Caco-2 (cell line): ENCODE measurements at regions not wholly inside any gene's neighbourhood (a gene's known extent, or its start where the extent isn't known, plus 50 kb on each side); places are given as distances from the start of the nearest gene placed in this dataset.
"Not testable (repeated sequence)": the region's sequence is repeated elsewhere in the genome, so short reads cannot be mapped to it uniquely, and the experiment has no call there.

Experiments
- BruUV-seq: library from RNA; stranded (reverse); fragments of 400-500 nt; replicated peaks from 2 replicates; lab custom pipeline; 2021; lab: Mats Ljungman, UMichigan
- CTCF ChIA-PET: fragments of 300-600 bp; sonication (Branson Sonifier 250); formaldehyde crosslinking; loops from one replicate; lab custom pipeline; 2022; ENCODE audit warnings: antibody characterized with exemption; lab: Charles Lee
- POLR2A ChIA-PET: fragments of 300-600 bp; sonication (Branson Sonifier 250); formaldehyde crosslinking; loops from one replicate; lab custom pipeline; 2022; ENCODE audit warnings: antibody characterized with exemption; lab: Charles Lee
- DNase-seq, 2 experiments: peaks; one replicate each; pipeline versions ENCODE4 v3.0.0 to v3.0.0-alpha.2; 2020 to 2022
- H3K27me3 ChIP-seq: replicated peaks from 2 replicates; pipeline ENCODE4 v1.6.0; 2011; ENCODE audit warnings: low read length; ENCODE audit not compliant: control insufficient read depth, insufficient read depth
- H3K36me3 ChIP-seq: 2 replicates; pipeline ENCODE4 v1.5.1; 2011; ENCODE audit warnings: low read length; ENCODE audit not compliant: control insufficient read depth, insufficient read depth
- H3K4me1 ChIP-seq: fragments of 250-450 bp; sonication (Bioruptor Pico); 2 replicates; pipeline ENCODE4 v1.5.1; 2020; ENCODE audit warnings: mild to moderate bottlenecking
- H3K4me3 ChIP-seq: 2 replicates; pipeline ENCODE4 v1.5.1; 2011; ENCODE audit warnings: low read depth, mild to moderate bottlenecking, control low read depth, low read length
- H3K9me3 ChIP-seq: fragments of 250-450 bp; sonication (Bioruptor Pico); 2 replicates; pipeline ENCODE4 v1.5.1; 2020; ENCODE audit warnings: mild to moderate bottlenecking, moderate library complexity
- H3K27ac Mint-ChIP-seq: one replicate; pipeline ENCODE4 v1.8.0; 2022; ENCODE audit warnings: mixed read lengths; ENCODE audit not compliant: unreplicated experiment
- H3K27me3 Mint-ChIP-seq: one replicate; pipeline ENCODE4 v1.8.0; 2022; ENCODE audit warnings: mixed read lengths; ENCODE audit not compliant: insufficient read depth, unreplicated experiment
- H3K36me3 Mint-ChIP-seq: one replicate; pipeline ENCODE4 v1.8.0; 2022; ENCODE audit warnings: mild to moderate bottlenecking, mixed read lengths; ENCODE audit not compliant: insufficient read depth, unreplicated experiment
- H3K4me1 Mint-ChIP-seq: one replicate; pipeline ENCODE4 v1.8.0; 2022; ENCODE audit warnings: low read depth, mixed read lengths; ENCODE audit not compliant: unreplicated experiment
- H3K4me3 Mint-ChIP-seq: one replicate; pipeline ENCODE4 v1.8.0; 2022; ENCODE audit warnings: mild to moderate bottlenecking, moderate library complexity, mixed read lengths; ENCODE audit not compliant: unreplicated experiment
- H3K9me3 Mint-ChIP-seq: one replicate; pipeline ENCODE4 v1.8.0; 2022; ENCODE audit warnings: mixed read lengths; ENCODE audit not compliant: unreplicated experiment
- intact Hi-C: fragments of 100-400 bp; cut with micrococcal nuclease; formaldehyde crosslinking; loops from one replicate; pipeline ENCODE4 v1.10.0; 2022; ENCODE audit not compliant: unreplicated experiment
- TF ChIP-seq, protein P1 (sequence below), 2 experiments: fragments of 200-600 bp in 1 of 2; IDR thresholded peaks; 1 replicate in 1 of 2; 2 replicates in 1 of 2; pipeline versions ENCODE4 v1.5.1 to v1.8.0; 2011 to 2022; ENCODE audit warnings: antibody characterized with exemption in 1 of 2, control low read depth in 1 of 2, inconsistent platforms in 1 of 2, low read depth in 1 of 2, low read length in 1 of 2, mild to moderate bottlenecking in 1 of 2, moderate library complexity in 1 of 2; ENCODE audit not compliant: insufficient read depth in 1 of 2, severe bottlenecking in 1 of 2, unreplicated experiment in 1 of 2

GRCh38 chr12:42015051-42015461 lies 129.6 kb downstream of the GXYLT1 start:
- Mint-ChIP-seq H3K27ac (no peak overlapping the region), H3K36me3 (no peaks in the 10 kb centered on the region), H3K4me3 (no peak overlapping the region), H3K9me3 (no peaks in the 10 kb centered on the region), H3K4me1 (no peaks in the 10 kb centered on the region), H3K27me3 (peaks cover 7% of the 10 kb centered on the region)
- CTCF ChIA-PET: interaction anchor here (2.2 kb wide), 1 partner anchor 9 kb away, joined by 8 read pairs; no protein-coding TSS in a partner anchor
- no peaks in the 10 kb centered on the region for H3K4me1 ChIP-seq
- H3K27me3 ChIP-seq: no peaks in the 10 kb centered on the region
- H3K9me3 ChIP-seq: no peaks in the 10 kb centered on the region
- intact Hi-C loops: no loop called here
- no TSS peak for BruUV-seq
- no peaks in the 10 kb centered on the region for H3K36me3 ChIP-seq
- no peak for DNase-seq
- POLR2A ChIA-PET: no interaction called here
- TF ChIP-seq, protein P1, sequence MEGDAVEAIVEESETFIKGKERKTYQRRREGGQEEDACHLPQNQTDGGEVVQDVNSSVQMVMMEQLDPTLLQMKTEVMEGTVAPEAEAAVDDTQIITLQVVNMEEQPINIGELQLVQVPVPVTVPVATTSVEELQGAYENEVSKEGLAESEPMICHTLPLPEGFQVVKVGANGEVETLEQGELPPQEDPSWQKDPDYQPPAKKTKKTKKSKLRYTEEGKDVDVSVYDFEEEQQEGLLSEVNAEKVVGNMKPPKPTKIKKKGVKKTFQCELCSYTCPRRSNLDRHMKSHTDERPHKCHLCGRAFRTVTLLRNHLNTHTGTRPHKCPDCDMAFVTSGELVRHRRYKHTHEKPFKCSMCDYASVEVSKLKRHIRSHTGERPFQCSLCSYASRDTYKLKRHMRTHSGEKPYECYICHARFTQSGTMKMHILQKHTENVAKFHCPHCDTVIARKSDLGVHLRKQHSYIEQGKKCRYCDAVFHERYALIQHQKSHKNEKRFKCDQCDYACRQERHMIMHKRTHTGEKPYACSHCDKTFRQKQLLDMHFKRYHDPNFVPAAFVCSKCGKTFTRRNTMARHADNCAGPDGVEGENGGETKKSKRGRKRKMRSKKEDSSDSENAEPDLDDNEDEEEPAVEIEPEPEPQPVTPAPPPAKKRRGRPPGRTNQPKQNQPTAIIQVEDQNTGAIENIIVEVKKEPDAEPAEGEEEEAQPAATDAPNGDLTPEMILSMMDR (IDR thresholded peaks at IDR 0.05; ENCODE audit: insufficient read depth in 1 of 2, low read depth in 1 of 2, low read length in 1 of 2, severe bottlenecking in 1 of 2, unreplicated experiment in 1 of 2): no peak
- H3K4me3 ChIP-seq: no peak overlapping the region

- intact Hi-C loops, H3K4me3 ChIP-seq, H3K9me3 ChIP-seq, H3K36me3 ChIP-seq, H3K36me3 Mint-ChIP-seq, H3K4me1 Mint-ChIP-seq, H3K27me3 Mint-ChIP-seq, H3K27me3 ChIP-seq, DNase-seq, H3K9me3 Mint-ChIP-seq, H3K4me1 ChIP-seq, POLR2A ChIA-PET, H3K4me3 Mint-ChIP-seq, CTCF ChIA-PET, BruUV-seq, H3K27ac Mint-ChIP-seq: not testable (repeated sequence)
Measured at GRCh38 chr12:42012501-42012900, 132.2 kb downstream of the GXYLT1 start.

- ChIA-PET CTCF (no interaction called here), POLR2A (no interaction called here)
- intact Hi-C loops: no loop called here
- Mint-ChIP-seq H3K4me1 (no peaks in the 10 kb centered on the region), H3K9me3 (no peaks in the 10 kb centered on the region), H3K4me3 (no peak overlapping the region), H3K27ac (no peak overlapping the region), H3K36me3 (no peaks in the 10 kb centered on the region), H3K27me3 (peaks cover 7% of the 10 kb centered on the region)
- no peaks in the 10 kb centered on the region for H3K27me3 ChIP-seq
- no peak for DNase-seq
- H3K36me3 ChIP-seq: no peaks in the 10 kb centered on the region
- no peaks in the 10 kb centered on the region for H3K4me1 ChIP-seq
- H3K9me3 ChIP-seq: no peaks in the 10 kb centered on the region
- TF ChIP-seq, protein P1 (IDR thresholded peaks at IDR 0.05; ENCODE audit: insufficient read depth in 1 of 2, low read depth in 1 of 2, low read length in 1 of 2, severe bottlenecking in 1 of 2, unreplicated experiment in 1 of 2): no peak
- H3K4me3 ChIP-seq: no peak overlapping the region
- no TSS peak for BruUV-seq
Measured at GRCh38 chr12:42010715-42011114, 134.0 kb downstream of the GXYLT1 start.

- Mint-ChIP-seq H3K4me1 (no peaks in the 10 kb centered on the region), H3K36me3 (no peaks in the 10 kb centered on the region), H3K4me3 (no peak overlapping the region), H3K9me3 (no peaks in the 10 kb centered on the region), H3K27me3 (peaks cover 5% of the 10 kb centered on the region), H3K27ac (no peak overlapping the region)
- BruUV-seq: no TSS peak
- POLR2A ChIA-PET: no interaction called here
- Histone ChIP-seq H3K9me3 (no peaks in the 10 kb centered on the region), H3K27me3 (no peaks in the 10 kb centered on the region), H3K4me1 (no peaks in the 10 kb centered on the region), H3K4me3 (no peak overlapping the region), H3K36me3 (no peaks in the 10 kb centered on the region)
- intact Hi-C loops: no loop called here
- no peak for DNase-seq
- CTCF ChIA-PET: no interaction called here
- TF ChIP-seq, protein P1 (IDR thresholded peaks at IDR 0.05; ENCODE audit: insufficient read depth in 1 of 2, low read depth in 1 of 2, low read length in 1 of 2, severe bottlenecking in 1 of 2, unreplicated experiment in 1 of 2): no peak
Measured at GRCh38 chr12:42010257-42010656, 134.4 kb downstream of the GXYLT1 start.
